H1 (cell line): ENCODE measurements at regions not wholly inside any gene's neighbourhood (a gene's known extent, or its start where the extent isn't known, plus 50 kb on each side); places are given as distances from the start of the nearest gene placed in this dataset.

Source experiments
- CTCF ChIA-PET: fragments of 300-600 bp; sonication (Branson Sonifier 250); formaldehyde crosslinking; loops from one replicate; lab custom pipeline; 2021; ENCODE audit not compliant: partially characterized antibody; lab: Charles Lee
- POLR2A ChIA-PET: fragments of 300-600 bp; sonication (Branson Sonifier 250); formaldehyde crosslinking; loops from one replicate; lab custom pipeline; 2021; ENCODE audit warnings: inconsistent platforms; ENCODE audit not compliant: partially characterized antibody; lab: Charles Lee
- DNase-seq, 2 experiments: peaks; one replicate each; pipeline versions ENCODE4 v3.0.0 to v3.0.0-alpha.2; 2010 to 2022; ENCODE audit warnings: low spot score in 2 of 2, low read depth in 1 of 2, mixed read lengths in 1 of 2
- FAIRE-seq: peaks from 2 replicates; lab custom pipeline; 2011; peaks lifted over from hg19 to GRCh38; lab: Jason Lieb, UNC
- H2AFZ ChIP-seq: 2 replicates; pipeline ENCODE4 v1.8.1; 2012; ENCODE audit warnings: low read length, inconsistent platforms
- H2AK5ac ChIP-seq: 2 replicates; pipeline ENCODE4 v1.6.1; 2013; ENCODE audit warnings: low read depth, low read length
- H2BK120ac ChIP-seq: replicated peaks from 2 replicates; pipeline ENCODE3; 2013; ENCODE audit warnings: low read depth, low read length, inconsistent platforms
- H2BK12ac ChIP-seq: 2 replicates; pipeline ENCODE4 v1.6.1; 2013; ENCODE audit warnings: low read depth, low read length
- H2BK15ac ChIP-seq: 2 replicates; pipeline ENCODE4 v1.6.1; 2013; ENCODE audit warnings: low read length
- H2BK20ac ChIP-seq: 2 replicates; pipeline ENCODE4 v1.6.1; 2013; ENCODE audit warnings: low read length
- H2BK5ac ChIP-seq: 2 replicates; pipeline ENCODE4 v1.6.1; 2013; ENCODE audit warnings: low read depth, low read length
- H3K14ac ChIP-seq: 2 replicates; pipeline ENCODE4 v1.6.1; 2013; ENCODE audit warnings: inconsistent platforms; ENCODE audit not compliant: insufficient read length
- H3K18ac ChIP-seq: 2 replicates; pipeline ENCODE4 v1.6.1; 2013; ENCODE audit warnings: low read length; ENCODE audit errors: extremely low read depth
- H3K23ac ChIP-seq: 2 replicates; pipeline ENCODE4 v1.6.1; 2013; ENCODE audit warnings: inconsistent platforms; ENCODE audit not compliant: insufficient read length
- H3K23me2 ChIP-seq: 2 replicates; pipeline ENCODE4 v1.6.1; 2013; ENCODE audit warnings: low read depth, low read length
- H3K27ac ChIP-seq: 2 replicates; pipeline ENCODE4 v1.6.1; 2011; ENCODE audit warnings: low read depth, low read length, inconsistent platforms
- H3K27me3 ChIP-seq, 4 experiments: replicated peaks in 1 of 4; 1 replicate in 1 of 4; 2 replicates in 3 of 4; pipeline versions ENCODE4 v1.6.1 to v1.8.1; 2011 to 2013; ENCODE audit warnings: low read length in 3 of 4, mild to moderate bottlenecking in 3 of 4, inconsistent platforms in 2 of 4, mixed read lengths in 2 of 4, moderate library complexity in 1 of 4; ENCODE audit not compliant: control insufficient read depth in 3 of 4, insufficient read depth in 3 of 4; ENCODE audit errors: extremely low read depth in 1 of 4
- H3K36me3 ChIP-seq, 4 experiments: 2 replicates each; pipeline versions ENCODE4 v1.6.1 to v1.8.1; 2011 to 2013; ENCODE audit warnings: mild to moderate bottlenecking in 4 of 4, low read length in 3 of 4, moderate library complexity in 2 of 4, control low read depth in 1 of 4, inconsistent platforms in 1 of 4; ENCODE audit not compliant: insufficient read depth in 4 of 4, control insufficient read depth in 2 of 4
- H3K4ac ChIP-seq: replicated peaks from 2 replicates; pipeline ENCODE3; 2013; ENCODE audit warnings: low read length, low read depth, mixed read lengths, inconsistent platforms; ENCODE audit not compliant: insufficient read length
- H3K4me1 ChIP-seq, 4 experiments: replicated peaks in 1 of 4; 1 replicate in 1 of 4; 2 replicates in 3 of 4; pipeline versions ENCODE4 v1.6.1 to v1.8.1; 2011 to 2013; ENCODE audit warnings: low read length in 3 of 4, inconsistent platforms in 2 of 4, mixed read lengths in 1 of 4; ENCODE audit not compliant: insufficient read depth in 4 of 4, control insufficient read depth in 3 of 4
- H3K4me2 ChIP-seq, 2 experiments: 2 replicates each; pipeline versions ENCODE4 v1.6.1 to v1.8.1; 2011 to 2013; ENCODE audit warnings: low read depth in 2 of 2, low read length in 2 of 2, control low read depth in 1 of 2, inconsistent platforms in 1 of 2, mild to moderate bottlenecking in 1 of 2; ENCODE audit not compliant: insufficient read depth in 1 of 2
- H3K4me3 ChIP-seq, 4 experiments: fragments of 200-600, 300-600 bp in 1 of 4; sonication (generic), shearing (Covaris generic), sonication (Bioruptor Twin) in 1 of 4; 2 replicates each; pipeline versions ENCODE4 v1.5.1 to v1.8.1; 2011 to 2016; ENCODE audit warnings: low read length in 4 of 4, low read depth in 3 of 4, control low read depth in 2 of 4, inconsistent platforms in 2 of 4, mild to moderate bottlenecking in 2 of 4, mixed read lengths in 1 of 4, moderate library complexity in 1 of 4; ENCODE audit not compliant: insufficient read depth in 2 of 4; ENCODE audit errors: extremely low read depth in 1 of 4
- H3K56ac ChIP-seq: replicated peaks from 2 replicates; pipeline ENCODE3; 2013; ENCODE audit warnings: low read depth, mild to moderate bottlenecking, mixed read lengths, low read length, inconsistent platforms; ENCODE audit not compliant: insufficient read length
- H3K79me1 ChIP-seq: 2 replicates; pipeline ENCODE4 v1.6.1; 2013; ENCODE audit warnings: low read depth, low read length, control low read depth
- H3K79me2 ChIP-seq, 2 experiments: 2 replicates each; pipeline versions ENCODE4 v1.6.1 to v1.8.1; 2012 to 2013; ENCODE audit warnings: low read length in 2 of 2, mild to moderate bottlenecking in 2 of 2, inconsistent platforms in 1 of 2; ENCODE audit not compliant: insufficient read depth in 2 of 2, control insufficient read depth in 1 of 2
- H3K9ac ChIP-seq, 4 experiments: replicated peaks in 1 of 4; 1 replicate in 1 of 4; 2 replicates in 3 of 4; pipeline versions ENCODE4 v1.6.1 to v1.8.1; 2011 to 2013; ENCODE audit warnings: low read depth in 3 of 4, low read length in 3 of 4, control low read depth in 2 of 4, mild to moderate bottlenecking in 2 of 4, moderate library complexity in 2 of 4, inconsistent platforms in 1 of 4; ENCODE audit errors: extremely low read depth in 1 of 4
- H3K9me3 ChIP-seq, 2 experiments: 2 replicates each; pipeline versions ENCODE4 v1.6.1 to v1.8.1; 2012 to 2013; ENCODE audit warnings: mild to moderate bottlenecking in 2 of 2, moderate library complexity in 2 of 2, control low read depth in 1 of 2, inconsistent platforms in 1 of 2, low read depth in 1 of 2, low read length in 1 of 2, mixed read lengths in 1 of 2; ENCODE audit not compliant: insufficient read depth in 2 of 2
- H4K20me1 ChIP-seq, 2 experiments: replicated peaks in 1 of 2; 2 replicates each; pipeline versions ENCODE3 to v1.8.1; 2011 to 2013; ENCODE audit warnings: inconsistent platforms in 2 of 2, low read length in 2 of 2, mild to moderate bottlenecking in 1 of 2; ENCODE audit not compliant: insufficient read depth in 2 of 2, control insufficient read depth in 1 of 2
- H4K5ac ChIP-seq: 2 replicates; pipeline ENCODE4 v1.6.1; 2013; ENCODE audit warnings: low read length, low read depth, mixed read lengths, inconsistent platforms; ENCODE audit not compliant: insufficient read length
- H4K8ac ChIP-seq: 2 replicates; pipeline ENCODE4 v1.8.0; 2013; ENCODE audit warnings: mild to moderate bottlenecking, moderate library complexity, low read length, inconsistent platforms; ENCODE audit not compliant: insufficient read depth; ENCODE audit errors: extremely low read depth
- H4K91ac ChIP-seq: replicated peaks from 2 replicates; pipeline ENCODE3; 2013; ENCODE audit warnings: low read length, mixed read lengths, inconsistent platforms; ENCODE audit not compliant: insufficient read length
- CEBPB ChIP-seq: IDR thresholded peaks from 2 replicates; pipeline ENCODE4 v1.6.1; 2012; ENCODE audit warnings: low read depth, low read length
- EGR1 ChIP-seq: IDR thresholded peaks from 2 replicates; pipeline ENCODE4 v1.6.1; 2011; ENCODE audit warnings: low read depth, low read length, borderline replicate concordance
- POU5F1 ChIP-seq: IDR thresholded peaks from 2 replicates; pipeline ENCODE4 v1.6.1; 2011; ENCODE audit warnings: low read depth, mild to moderate bottlenecking, low read length, moderate library complexity
- YY1 ChIP-seq: IDR thresholded peaks from 2 replicates; pipeline ENCODE4 v1.6.1; 2011; ENCODE audit warnings: low read depth, mild to moderate bottlenecking, low read length
- WGBS, 2 experiments: shearing (Covaris generic) in 1 of 2; methylation state at CpG; one replicate each; pipeline versions ENCODE4 v1.1.6 to v1.1.7; 2013 to 2015; ENCODE audit warnings: low lambda C conversion rate in 2 of 2, mixed read lengths in 2 of 2, inconsistent platforms in 1 of 2, low coverage in 1 of 2, missing lambda C conversion rate in 1 of 2; ENCODE audit not compliant: insufficient replicate concordance in 2 of 2, insufficient coverage in 1 of 2, insufficient read length in 1 of 2; ENCODE audit errors: extremely low coverage in 1 of 2, missing lambda C conversion rate in 1 of 2; 5-methylcytosine and 5-hydroxymethylcytosine counted together

DNA sequence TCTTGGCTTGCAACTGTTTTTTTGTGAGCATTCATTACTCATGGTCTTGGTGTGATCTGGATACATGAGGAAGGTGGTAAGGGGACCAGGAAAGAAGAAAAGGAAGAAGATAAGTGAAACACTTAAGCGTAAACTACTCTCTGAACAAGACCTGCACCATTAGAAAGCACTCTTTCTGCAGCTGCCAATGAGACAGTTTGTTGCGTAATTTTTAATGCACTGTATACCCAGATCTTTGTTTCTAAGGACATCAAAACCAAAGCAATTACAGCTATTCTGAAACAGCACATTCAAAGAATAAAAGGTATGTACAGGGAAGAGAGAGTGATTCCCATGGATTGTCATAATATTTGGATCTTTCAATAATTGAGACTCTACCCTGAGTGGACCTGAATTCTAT is 147.4 kb downstream of the BLID start:
- Histone ChIP-seq H3K4me1 (peaks cover 0 to 3% (median 1%) of the 10 kb centered on the region in 4 experiments; a peak in 2 of 7 replicates), H2BK5ac (no peak overlapping the region), H2AK5ac (no peak overlapping the region), H3K4ac (no peak overlapping the region), H3K9me3 (no peaks in the 10 kb centered on the region; a peak in 1 of 4 replicates), H3K79me1 (no peaks in the 10 kb centered on the region), H4K91ac (no peak overlapping the region), H4K8ac (no peak overlapping the region), H3K27me3 (no peaks in the 10 kb centered on the region), H3K79me2 (no peaks in the 10 kb centered on the region; a peak in 1 of 4 replicates), H2BK12ac (no peak overlapping the region), H2BK15ac (no peak overlapping the region), H2BK120ac (no peak overlapping the region), H2BK20ac (no peak overlapping the region), H2AFZ (no peak overlapping the region), H4K5ac (no peak overlapping the region), H3K23me2 (no peaks in the 10 kb centered on the region), H3K4me3 (no peak overlapping the region), H3K27ac (no peak overlapping the region), H4K20me1 (no peaks in the 10 kb centered on the region), H3K36me3 (no peaks in the 10 kb centered on the region), H3K56ac (no peak overlapping the region), H3K23ac (no peak overlapping the region), H3K14ac (no peak overlapping the region), H3K9ac (no peak overlapping the region), H3K4me2 (no peak overlapping the region), H3K18ac (no peak overlapping the region)
- 88% methylated on average over 2 of the region's 2 CpGs; no CpG with 5 or more reads in 1 of the 2 experiments for WGBS, 2 experiments
- FAIRE-seq = no peak
- CTCF ChIA-PET = interaction anchor here (1.0 kb wide), 1 partner anchor 234 kb away, joined by 4 read pairs; no protein-coding TSS in a partner anchor
- TF ChIP-seq CEBPB (peak; percentile 2; the same call in 1 of the 2 replicates), YY1 (no peak), EGR1 (no peak), POU5F1 (no peak)
- DNase-seq = no peak
- POLR2A ChIA-PET = no interaction called here
